Smooth muscle cell of the brain vasculature (primary cell): ENCODE measurements at regions not wholly inside any gene's neighbourhood (a gene's known extent, or its start where the extent isn't known, plus 50 kb on each side); places are given as distances from the start of the nearest gene placed in this dataset.

Experiments
- DNase-seq: peaks from one replicate; pipeline ENCODE4 v3.0.0-alpha.2; 2012; ENCODE audit warnings: low read depth, low spot score

DNA sequence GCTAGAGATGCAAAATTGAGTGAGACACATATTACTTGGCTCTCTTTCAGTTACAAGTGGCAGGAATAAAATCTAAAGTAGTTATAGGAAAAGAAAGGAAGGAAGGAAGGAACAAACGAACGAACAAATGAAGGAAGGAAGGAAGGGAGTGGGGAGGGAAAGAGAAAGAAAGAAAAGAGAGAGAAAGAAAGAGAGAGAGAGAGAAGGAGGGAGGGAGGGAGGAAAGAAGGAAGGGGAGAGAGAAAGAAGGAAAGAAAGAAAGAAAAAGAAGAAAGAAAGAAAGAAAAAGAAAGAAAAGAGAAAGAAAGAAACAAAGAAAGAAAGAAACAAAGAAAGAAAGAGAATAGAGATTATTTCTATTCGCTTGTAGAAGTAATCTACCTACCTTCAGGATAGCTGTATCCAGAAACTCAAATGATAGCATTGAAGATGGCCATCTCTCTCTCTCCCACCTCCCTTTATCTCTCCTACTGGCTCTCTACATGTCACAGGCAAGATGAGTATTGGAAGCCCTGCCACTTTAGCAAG, 229.7 kb upstream of the TLE3 start:
- DNase-seq: no peak

DNA sequence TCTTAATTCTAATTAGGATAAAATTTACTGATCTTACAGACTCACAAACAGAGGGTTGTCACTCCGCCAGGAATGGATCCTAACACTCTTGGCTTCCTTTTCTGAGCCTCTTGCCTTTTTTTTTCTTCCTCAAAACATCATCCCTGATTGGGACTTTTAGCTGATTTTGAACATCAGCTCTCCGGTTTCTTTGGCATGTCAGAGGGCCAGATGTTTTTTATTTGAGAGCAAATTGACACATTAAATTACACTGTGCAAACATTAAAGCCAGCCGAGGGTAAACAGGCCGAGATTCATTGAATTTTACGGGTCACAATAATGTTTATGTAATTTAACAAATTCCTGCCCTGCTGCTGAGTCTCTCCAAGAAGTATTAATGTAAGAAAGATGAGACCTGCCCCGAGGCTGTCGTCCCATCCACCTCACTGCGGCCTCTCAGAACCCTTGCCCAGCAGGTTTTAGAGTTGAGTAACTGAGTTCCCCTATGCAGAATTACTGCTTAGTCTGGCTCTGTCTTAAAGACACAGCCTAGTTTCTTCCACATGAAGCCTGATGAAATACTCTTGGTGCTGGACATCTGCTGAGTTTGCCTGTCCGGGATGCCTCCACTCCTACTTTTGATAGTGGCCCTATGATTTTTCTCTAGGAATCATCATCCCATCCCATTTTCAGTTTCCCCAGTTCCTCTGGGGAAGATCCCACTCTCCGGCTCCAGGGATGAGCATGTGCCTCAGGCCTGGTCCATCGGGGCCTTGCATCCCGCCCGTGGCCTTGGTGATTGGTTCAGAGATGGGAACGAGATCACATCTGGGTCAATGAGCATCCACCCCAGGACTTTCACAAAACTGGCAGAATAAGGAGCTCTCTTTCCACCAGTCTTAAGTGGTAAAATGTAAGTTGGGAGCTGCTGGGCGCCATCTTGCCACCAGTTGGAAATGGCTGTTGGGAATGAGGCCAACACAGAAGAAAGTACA, 226.6 kb upstream of the TLE3 start:
- DNase-seq: peak; percentile 78

DNA sequence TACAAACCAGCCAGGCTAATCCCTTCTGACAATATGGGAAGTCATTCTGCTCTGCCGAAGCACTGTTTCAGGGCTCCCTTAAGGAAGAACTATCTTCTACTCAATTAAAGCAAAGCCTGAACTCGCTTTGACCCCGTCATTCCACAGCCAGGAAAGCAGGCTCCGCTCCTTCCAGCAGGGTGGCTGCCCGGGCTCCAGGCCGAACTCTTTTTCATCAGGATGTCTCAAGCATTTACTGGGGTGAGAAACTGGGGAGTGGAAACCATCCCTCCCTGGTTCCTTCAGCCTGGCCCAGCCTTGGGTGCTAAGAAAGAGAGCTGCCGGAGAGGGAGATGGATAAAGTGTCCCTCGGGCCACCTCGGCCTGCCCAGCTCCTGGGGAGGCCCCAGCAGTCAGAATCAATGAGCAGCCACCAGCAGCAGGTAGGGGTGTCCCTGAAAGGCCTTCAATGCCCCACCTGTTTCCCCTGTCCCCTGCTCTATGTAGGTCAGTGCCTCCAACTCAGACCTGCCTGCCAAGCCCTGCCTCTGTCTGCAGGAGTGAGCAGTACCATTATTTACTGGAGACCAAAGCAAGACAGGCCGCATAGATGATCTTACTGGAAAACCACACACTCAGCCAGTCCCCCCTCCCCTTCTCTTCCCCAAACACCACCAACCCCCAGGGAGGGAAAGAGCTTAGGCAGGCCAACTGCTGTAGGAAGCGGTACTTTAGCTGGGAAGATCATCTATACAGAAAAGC, 225.6 kb upstream of the TLE3 start:
- no peak for DNase-seq

DNA sequence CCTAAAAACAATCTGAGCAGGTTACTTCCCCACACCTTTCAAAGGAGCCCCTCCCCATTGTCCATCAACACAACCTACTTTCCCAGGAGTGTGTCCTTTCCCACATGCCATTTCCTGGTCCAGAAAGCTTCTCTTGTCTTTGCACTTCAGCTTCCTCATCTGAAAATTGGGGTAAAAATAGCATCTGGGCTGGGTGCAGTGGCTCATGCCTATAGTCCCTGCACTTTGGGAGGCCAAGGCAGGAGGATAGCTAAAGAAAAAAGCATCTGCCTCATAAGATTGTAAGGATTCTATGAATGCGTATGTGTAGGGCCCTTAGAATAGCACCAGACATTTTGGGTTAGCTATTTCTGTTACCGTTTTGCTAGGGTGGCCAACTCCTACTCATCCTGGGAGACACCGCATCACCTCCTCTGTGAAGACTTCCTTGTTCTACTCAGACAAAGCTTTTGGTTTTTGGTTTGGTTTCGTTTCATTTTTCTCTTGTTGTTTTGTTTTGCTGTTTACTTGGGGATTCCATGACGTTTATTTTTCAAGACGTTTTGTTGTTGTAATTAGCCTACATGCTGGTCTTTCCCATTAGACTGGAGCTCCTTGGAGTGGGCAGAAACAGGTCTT, 224.4 kb upstream of the TLE3 start:
- no peak for DNase-seq

DNA sequence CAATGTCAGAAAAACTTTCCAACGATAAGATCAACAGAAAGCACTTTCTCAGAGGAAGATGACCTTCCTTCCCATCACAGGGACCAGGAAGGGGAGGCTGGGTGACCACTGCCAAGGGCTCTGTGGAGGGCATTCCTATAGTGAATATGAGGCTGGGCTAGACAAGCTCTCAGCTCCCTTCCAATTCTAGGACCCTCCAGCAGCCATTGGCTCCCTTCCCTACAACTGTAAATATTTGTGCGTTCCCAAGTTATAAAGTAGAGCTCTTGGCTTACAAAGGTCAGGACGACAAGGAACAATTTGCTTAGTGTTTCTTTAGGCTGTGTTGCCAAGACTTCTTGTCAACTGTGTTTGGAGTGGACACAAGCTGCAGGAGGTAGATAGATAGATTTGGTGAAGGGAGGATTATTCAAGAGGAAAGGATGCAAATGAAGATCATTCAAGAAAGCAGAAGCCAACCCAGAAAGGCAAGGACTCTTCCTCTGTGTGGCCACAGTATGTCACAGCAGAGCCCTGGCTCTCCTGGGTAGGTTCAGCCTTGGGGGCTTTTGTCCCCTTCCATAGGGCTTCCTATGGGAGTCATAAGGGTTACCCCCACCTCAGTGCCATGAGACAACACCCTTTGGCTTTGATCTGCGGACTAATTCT, 223.6 kb upstream of the TLE3 start:
- DNase-seq: no peak

DNA sequence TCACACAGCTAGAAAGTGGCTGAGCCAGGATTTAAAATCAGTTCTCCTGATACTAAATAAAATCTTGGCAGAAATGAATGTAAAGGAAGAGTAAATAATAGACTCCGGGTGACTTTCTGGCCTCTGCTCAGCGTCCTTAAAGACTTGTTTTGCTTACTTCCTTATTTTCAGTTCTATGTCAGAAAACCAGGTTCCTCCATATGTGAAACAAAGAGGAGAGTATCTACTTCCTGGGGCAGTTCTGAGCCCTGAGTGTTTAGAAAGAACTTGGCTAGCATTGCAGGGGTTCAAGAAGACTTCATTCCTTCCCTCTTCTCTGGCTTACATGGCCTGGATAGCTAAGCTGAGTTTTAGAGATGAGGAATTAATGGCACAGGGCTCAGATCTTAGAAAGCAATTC, 222.8 kb upstream of the TLE3 start:
- no peak for DNase-seq

DNA sequence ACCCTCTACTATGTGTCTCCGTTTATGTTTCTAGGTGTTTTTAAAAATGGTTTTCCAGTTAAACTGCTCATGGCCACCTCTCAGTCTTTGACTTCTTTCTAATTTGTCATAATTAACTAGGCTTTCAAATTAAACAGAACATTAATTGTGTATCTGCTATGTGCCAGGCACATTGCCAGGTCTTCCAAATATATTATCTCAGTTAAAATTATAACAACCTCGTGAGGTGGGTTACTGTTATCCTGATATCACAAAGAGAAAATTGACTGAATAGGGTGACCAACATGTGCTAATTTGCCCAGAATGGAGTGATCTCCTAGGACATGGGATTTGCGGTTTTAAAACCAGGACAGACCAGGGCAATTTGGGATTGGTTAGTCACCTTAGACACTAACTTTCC, 222.4 kb upstream of the TLE3 start:
- DNase-seq: no peak

DNA sequence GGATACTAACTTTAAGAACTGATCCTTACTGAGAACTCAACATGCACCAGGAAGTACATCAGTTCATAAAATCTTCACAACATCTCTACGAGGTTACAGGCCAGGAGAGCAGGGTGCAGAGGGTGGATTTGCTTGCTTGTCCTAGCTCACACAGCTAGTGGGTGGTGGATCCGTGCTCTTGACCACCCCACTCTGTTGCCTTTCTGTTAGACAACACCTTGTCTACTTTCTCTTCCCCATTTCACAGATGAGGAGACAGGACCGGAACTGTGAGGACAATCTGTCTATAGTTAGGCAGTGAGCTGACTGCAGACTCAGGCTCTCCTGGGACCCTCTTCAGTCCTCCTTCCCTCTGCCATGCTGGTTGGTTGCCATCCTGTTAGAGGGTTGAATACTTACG, 221.7 kb upstream of the TLE3 start:
- no peak for DNase-seq

DNA sequence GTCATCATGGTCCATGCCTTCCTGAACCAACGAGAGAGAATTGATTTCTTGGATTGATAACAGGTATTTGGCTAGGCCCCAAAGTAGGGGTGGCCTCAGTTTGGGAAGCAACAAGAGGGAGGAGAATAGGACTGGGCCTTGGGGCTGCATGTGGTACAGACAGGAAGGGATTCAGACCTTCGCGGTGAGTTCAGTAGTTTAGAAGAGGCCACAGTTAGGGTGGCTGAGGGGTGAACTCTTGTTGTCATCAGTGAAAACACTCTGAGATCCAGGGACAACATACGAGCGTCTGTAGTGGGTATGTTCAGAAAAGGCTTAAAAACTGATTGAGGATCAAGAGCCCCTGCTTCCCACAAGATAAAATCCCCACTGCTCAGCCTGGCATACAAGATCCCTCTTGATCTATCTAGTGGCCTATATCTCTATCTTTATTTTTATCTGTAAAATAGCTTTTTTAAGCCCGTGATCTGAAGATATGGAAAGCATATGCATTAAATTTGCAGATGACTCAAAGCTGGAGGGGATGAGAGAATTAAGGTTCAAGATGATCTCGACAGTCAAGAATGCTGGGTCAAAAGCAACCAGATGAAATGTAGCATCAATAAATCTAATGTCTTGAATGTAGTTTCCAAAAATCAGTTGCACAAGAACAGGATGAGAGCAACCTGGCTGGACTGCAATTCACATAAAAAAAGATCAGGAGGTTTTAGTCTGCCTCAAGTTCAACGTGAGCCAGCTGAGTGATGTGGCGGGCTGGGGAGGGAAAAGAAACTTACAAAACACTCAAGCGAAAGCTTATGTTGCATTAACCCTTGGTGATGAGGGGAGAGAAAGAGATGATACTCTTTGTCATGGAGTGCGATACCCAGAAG, 221.1 kb upstream of the TLE3 start:
- DNase-seq: no peak

DNA sequence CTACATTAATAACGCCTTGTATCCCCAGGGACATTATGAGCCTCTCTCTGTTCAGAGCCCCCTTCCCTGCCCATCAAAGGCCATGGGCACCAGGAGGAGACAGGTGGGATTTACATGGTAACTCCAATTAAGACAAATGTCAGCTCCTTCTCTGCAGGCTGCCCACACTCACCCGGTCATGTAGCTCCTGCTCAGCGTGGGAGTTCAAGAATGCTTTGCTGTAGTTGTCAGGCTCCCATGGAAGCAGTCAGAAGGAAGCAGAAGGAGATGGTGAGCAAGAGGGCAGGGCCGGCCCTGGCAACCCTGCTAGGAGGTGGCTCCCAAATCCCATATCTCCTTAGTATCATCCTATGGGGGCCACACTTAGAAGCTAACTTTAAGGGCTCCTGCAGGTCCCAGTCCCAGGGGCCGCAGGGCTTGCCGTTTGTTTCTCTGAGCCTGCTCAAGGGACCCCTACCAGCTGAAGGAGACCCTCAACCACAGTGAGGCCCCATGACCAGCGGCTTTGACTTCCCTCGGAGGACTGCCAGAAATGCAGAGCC, 218.4 kb upstream of the TLE3 start:
- no peak for DNase-seq

DNA sequence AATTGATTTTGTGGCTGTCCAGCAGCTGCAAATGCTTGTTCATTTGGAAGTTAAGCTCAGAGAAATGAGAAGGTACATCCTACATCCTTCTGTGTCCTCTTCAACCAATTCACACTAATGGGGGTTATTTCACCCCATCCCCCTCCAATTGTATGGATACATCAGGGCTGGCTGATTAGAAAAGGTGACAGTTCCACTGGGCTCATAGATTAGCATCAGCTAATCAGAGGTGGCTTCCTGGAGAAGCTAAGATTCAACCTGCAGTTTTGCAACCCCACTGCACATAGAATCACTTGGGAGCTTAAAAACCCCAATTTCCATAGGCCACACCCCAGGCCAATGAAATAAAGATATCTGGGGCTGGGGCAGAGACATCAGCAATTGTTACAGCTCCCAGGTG, 217.7 kb upstream of the TLE3 start:
- no peak for DNase-seq

DNA sequence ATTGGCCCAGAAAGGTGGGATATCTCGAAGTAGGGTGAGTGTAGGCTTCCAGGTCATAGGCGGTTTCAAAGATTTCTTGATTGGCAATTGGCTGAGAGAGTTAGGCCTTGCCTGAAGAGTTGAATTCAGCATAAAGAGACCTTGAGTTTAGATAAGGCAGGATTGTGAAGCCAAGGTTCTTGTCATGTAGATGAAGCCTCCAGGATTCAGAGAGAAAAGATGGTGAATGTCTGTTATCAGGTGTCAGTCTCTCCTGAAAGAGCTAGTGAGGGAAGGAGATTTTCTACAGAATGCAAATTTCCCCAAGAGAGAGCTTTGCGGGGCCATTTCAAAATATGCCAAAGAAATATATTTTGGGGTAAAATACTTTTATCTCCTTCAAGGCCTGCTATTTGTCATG, 217.0 kb upstream of the TLE3 start:
- DNase-seq: no peak

DNA sequence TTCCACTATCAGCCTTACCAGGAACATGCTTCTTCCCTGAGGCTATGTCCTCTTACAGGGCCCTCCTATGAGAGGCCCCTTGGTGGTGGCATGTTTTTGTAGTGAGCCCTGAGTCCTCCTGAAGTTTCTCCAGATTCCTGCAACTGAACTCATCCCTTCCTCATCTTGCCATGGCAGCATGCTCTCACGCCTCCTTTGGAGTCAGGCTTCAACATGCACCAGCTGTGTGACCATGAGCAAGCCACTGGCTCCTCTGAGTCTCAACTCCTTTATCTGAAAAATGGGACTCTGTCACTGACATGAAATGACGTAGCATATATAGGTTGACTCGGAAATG, 216.3 kb upstream of the TLE3 start:
- DNase-seq: no peak

DNA sequence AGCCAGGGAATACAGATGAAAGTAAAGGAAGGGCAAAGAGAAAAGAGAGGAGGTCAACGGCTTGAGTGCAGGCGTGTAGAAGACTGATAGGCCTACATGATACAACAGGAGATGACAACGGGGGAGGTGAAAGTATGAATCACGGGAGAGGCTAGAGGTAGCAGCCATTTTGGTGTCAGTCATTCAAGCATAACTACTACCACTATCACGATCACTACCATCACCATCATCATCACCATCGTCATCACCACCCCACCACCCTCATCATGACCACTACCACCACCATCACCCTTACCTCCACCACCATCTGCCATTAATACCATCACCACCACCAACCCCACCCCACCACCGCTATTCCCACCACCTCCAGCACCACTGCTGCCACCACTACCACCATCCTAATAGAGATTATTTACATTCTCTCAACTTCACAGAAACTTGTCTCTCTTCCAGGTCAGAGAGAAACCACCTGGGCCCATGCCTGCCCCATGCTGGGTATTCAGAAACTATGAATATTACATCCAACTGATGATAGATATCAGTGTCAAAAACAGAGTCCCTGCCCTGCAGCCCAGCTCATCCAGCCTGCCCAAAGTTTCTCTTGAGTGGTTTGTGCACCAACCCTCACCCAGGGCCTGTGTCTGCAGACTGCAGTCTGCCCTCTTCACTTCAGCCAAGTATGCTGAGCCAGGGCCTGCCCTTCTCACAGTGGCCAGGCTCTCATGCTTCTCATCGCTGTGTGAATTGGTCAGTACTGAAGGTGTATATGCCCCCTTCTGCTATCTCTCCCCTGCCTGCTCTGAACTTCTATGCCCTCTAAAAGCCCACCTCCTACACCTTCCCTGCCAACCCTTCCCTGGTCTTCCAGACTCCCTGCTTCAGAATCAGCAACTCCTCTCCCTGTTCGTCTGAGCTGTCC, 215.6 kb upstream of the TLE3 start:
- no peak for DNase-seq

DNA sequence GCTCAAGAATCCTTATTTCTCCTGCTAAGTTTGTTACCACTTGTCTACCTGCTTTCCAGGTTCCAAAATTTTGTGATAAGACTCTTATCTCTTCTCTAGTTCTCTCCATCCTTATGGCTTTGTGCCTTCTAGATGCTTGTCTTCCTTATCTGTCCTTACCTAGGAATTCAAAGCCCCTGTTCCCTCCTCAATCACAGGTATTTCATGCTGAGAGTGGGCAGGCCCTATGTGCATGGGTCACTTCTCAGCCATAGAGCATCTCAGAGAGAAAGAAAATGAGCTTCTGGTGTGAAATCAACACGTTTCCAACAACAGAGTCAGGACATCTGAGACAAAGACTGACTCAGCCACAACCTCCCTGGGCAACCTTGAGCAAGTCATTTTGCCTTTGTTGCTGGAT, 214.1 kb upstream of the TLE3 start:
- DNase-seq: no peak

DNA sequence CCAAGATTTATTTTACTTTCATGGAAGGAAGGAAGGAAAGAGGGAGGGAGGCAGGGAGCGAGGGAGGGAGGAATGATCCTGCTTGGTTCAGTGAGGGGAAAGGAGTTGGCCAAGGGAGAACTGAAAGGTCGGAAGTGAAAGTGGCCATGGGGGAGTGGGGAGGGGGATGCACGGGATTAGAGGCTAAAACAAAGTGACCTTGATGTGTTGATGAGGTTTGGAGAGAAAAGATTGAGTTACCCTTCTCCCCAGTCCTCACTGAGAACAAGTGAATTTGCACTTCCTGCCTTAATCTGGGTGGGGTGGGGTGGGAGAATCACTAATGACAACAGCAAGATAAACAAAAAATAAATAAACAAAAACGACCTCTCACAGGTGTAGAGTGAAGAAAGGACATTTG, 212.0 kb upstream of the TLE3 start:
- no peak for DNase-seq

DNA sequence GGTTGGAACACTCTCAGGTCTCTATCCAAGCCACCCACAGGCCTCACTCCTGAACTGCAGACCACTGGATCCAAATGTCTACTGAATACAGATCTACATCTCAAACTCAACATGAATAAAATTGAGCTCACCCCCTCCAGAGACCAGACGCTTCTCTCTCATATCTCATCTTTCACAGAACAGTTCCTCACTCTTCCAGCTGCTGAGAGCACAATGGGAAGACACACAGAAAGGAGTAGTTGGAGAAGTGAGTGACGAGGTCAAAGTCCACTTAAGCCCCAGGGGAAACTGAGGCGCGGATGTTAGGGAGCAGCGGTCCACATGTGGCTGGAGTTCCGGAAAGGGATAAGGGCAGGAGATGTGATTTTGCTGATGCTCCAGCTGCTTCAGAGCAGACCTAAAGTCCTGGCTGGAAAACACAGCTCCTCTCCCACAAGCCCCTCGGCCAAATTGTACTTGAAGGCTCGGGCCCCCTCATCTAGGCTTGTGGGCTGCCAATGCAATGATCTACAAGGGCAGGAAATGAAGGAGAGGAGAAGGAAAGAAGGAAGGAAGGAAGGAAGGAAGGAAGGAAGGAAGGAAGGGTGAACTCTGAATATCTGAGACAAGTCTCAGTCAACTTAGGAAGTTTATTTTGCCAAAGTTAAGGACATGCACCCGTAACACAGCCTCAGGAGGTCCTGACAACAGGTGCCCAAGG, 211.2 kb upstream of the TLE3 start:
- DNase-seq: no peak

DNA sequence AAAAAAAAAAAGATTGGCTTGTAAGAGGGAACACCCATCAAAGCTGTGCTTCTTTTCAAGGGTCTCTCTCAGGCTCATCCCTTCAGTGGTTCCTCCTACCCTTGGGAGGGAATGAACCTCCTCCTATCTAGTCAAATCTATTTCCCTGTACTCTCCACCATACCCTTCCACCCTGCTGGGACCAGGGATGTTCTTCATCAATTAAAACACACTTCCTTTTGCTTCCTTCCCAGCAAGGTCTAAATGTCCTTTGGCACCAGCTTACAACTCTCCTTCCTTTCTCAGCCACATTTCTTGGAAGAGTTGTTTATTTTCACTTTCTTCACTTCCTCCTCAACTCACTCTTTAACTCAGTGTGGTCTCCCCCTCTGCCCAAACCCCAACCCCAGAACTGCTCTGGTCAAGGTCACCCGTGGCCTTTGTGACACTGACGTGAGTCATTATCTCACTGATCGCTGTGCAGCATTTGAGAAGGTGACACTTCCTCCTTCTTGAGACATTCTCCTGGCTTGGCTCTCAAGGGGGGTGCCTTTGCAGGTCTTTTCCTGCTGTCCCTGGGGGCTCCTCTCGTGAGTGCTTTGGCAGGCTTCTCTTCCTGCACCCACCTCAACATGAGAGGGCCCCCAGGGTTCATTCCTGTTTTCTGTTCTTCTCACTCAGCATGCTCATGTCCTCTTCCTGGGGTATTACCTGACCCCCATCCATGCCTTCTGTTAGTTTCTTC, 210.5 kb upstream of the TLE3 start:
- DNase-seq: peak; percentile 70
